ENCODE measurements at regions not wholly inside any gene's neighbourhood (a gene's known extent, or its start where the extent isn't known, plus 50 kb on each side); places are given as distances from the start of the nearest gene placed in this dataset.

DNA sequence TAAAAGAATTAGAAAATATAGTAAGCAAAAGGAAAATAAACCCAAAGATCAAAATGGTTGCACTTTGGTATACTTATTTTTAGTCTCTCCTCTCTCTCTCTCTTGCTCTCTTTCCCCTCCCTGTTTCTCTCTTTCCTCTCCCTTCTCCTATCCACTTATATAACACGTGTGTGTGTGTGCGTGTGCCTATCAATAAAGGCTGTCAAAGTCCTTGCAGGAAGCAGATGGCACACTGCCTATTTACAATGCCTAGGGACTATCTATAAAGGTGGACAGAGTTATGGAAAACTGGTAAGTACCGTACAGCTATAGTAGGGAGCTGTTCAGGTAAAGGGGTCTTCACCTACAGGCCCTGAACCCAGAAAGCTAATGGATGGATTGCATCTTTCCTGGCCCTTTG lies 161.6 kb downstream of the SQOR start (continued):
- TF ChIP-seq EZH2phosphoT487 (IDR thresholded peaks at IDR 0.05; ENCODE audit: borderline replicate concordance) (no peak), RAD21 (IDR thresholded peaks at IDR 0.05; ENCODE audit: low read depth) (no peak), CBX3 (IDR thresholded peaks at IDR 0.05; ENCODE audit: low read depth) (no peak), FOSL1 (IDR thresholded peaks at IDR 0.05; ENCODE audit: low read depth) (no peak), SIN3A (IDR thresholded peaks at IDR 0.05; ENCODE audit: low read depth) (no peak), JUND (IDR thresholded peaks at IDR 0.05) (no peak), EGR1 (IDR thresholded peaks at IDR 0.05; ENCODE audit: low read depth) (no peak), POLR2AphosphoS5 (IDR thresholded peaks at IDR 0.05; ENCODE audit: low read depth, low read length) (no peak), ZFX (IDR thresholded peaks at IDR 0.05) (no peak)
- TF ChIP-seq, protein P1, sequence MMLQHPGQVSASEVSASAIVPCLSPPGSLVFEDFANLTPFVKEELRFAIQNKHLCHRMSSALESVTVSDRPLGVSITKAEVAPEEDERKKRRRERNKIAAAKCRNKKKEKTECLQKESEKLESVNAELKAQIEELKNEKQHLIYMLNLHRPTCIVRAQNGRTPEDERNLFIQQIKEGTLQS (IDR thresholded peaks at IDR 0.05): no peak
- TF ChIP-seq, protein P2, sequence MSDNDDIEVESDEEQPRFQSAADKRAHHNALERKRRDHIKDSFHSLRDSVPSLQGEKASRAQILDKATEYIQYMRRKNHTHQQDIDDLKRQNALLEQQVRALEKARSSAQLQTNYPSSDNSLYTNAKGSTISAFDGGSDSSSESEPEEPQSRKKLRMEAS (IDR thresholded peaks at IDR 0.05): no peak

DNA sequence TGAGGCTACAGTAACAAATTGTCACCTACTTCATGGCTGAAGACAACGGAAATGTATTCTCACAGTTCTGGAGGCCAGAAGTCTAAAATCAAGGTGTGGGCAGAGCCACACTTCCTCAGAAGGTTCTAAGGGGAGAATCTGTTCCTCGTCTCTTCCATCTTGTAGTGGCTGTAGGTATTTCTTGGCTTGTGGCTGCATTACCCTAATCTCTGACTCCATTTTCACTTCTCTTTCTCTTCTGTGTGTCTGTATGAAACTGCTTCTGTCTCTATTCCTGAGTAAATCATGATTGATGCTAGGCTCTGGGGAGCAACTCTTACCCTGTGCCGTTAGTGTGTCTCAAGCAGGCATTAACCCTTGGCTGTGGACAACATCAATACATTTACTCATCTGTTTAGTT lies 164.7 kb downstream of the SQOR start:
- no peak overlapping the region for H3K4me3 ChIP-seq (replicated peaks in 1 of 2; ENCODE audit: low read depth in 1 of 2, low read length in 2 of 2)
- CTCF ChIA-PET: no interaction called here
- RAD21 ChIA-PET (ENCODE audit: low non-redundant PET in 1 of 2, low total read pairs in 2 of 2, uncharacterized antibody in 2 of 2, unreplicated experiment in 2 of 2): no interaction called here
- no peaks in the 10 kb centered on the region for H3K36me3 ChIP-seq (ENCODE audit: control insufficient read depth in 1 of 2, insufficient read depth in 2 of 2, low read length in 2 of 2)
- H4K20me1 ChIP-seq (ENCODE audit: insufficient read depth): no peaks in the 10 kb centered on the region; the same call in 1 of the 2 replicates
- H3K27me3 ChIP-seq (ENCODE audit: insufficient read depth, low read length): no peaks in the 10 kb centered on the region
- ATAC-seq: no peak
- no peak overlapping the region for H3K27ac ChIP-seq (ENCODE audit: low read depth, low read length)
- no peaks in the 10 kb centered on the region for H3K9me3 ChIP-seq (ENCODE audit: control insufficient read depth in 1 of 2, insufficient read depth in 1 of 2, low read depth in 1 of 2, low read length in 2 of 2)
- H3K79me2 ChIP-seq (ENCODE audit: insufficient read depth, low read length): no peaks in the 10 kb centered on the region
- no peak overlapping the region for H2AFZ ChIP-seq (ENCODE audit: low read depth, low read length, poor library complexity, severe bottlenecking)
- H3K9ac ChIP-seq (ENCODE audit: low read length): no peak overlapping the region
- POLR2A ChIA-PET: no interaction called here
- no peak for DNase-seq (ENCODE audit: low read depth, low spot score)
- TF ChIP-seq ZFX (IDR thresholded peaks at IDR 0.05) (no peak), EGR1 (IDR thresholded peaks at IDR 0.05; ENCODE audit: low read depth) (no peak), CBX3 (IDR thresholded peaks at IDR 0.05; ENCODE audit: low read depth) (no peak), POLR2AphosphoS5 (IDR thresholded peaks at IDR 0.05; ENCODE audit: low read depth, low read length) (no peak), SRF (IDR thresholded peaks at IDR 0.05; ENCODE audit: low read depth) (no peak), FOSL1 (IDR thresholded peaks at IDR 0.05; ENCODE audit: low read depth) (no peak), CEBPB (IDR thresholded peaks at IDR 0.05; ENCODE audit: low read depth) (no peak), SIN3A (IDR thresholded peaks at IDR 0.05; ENCODE audit: low read depth) (no peak), ZBTB33 (IDR thresholded peaks at IDR 0.05; ENCODE audit: extremely low read depth, insufficient replicate concordance, low read length) (no peak), SP1 (IDR thresholded peaks at IDR 0.05; ENCODE audit: low read depth) (no peak), EZH2 (IDR thresholded peaks at IDR 0.05) (no peak)
- TF ChIP-seq, protein P1 (IDR thresholded peaks at IDR 0.05): no peak
- no peaks in the 10 kb centered on the region for H3K9me2 ChIP-seq (ENCODE audit: insufficient read depth)
- no peaks in the 10 kb centered on the region for H3K4me1 ChIP-seq (ENCODE audit: control insufficient read depth in 1 of 2, insufficient read depth in 2 of 2, low read length in 2 of 2)
- no peak overlapping the region for H3K4me2 ChIP-seq (ENCODE audit: low read length)
- no TSS peak for BruUV-seq (replicated peaks)
- intact Hi-C loops (cut with micrococcal nuclease): no loop called here

All from HCT116 (cell line).